ENCODE measurements at regions not wholly inside any gene's neighbourhood (a gene's known extent, or its start where the extent isn't known, plus 50 kb on each side); places are given as distances from the start of the nearest gene placed in this dataset.

DNA sequence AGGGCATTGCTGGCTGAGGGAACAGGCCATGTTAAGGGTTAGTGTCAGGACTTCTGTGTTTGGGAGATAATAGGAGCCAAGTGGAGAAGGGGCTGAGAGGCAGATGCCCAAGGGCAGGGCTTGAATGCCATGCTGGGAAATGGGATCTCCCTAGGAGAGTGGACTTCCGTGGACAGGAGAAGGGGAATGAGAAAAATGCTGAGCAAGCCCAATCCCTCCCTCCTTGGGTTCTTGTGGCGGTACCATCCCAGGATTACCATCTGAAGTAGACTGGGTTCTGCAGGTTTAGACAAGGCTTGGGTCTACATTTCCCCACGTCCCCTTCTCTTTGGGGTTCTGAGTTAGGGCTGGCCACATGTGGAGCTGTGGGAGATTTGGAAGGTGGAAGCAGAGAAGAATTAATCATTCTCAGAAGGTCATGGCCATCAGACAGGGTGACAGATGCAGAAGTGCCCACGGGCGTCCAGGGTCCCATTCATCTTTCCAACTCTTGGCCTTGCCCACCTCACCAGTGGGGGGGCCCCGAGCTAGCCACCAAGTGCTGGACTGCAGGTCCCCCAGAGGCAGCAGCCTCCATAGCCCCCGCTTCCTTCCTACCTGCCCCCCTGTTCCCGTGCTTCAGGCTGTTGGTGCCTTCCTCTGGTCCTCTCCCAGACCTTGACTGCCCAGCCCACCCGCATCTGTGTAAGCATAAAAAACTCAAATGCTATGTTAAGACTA, 354.8 kb downstream of the RPS24 start:
- intact Hi-C loops (cut with DNase I, micrococcal nuclease): no loop called here
- ATAC-seq (no peak), DNase-seq (no peak)

DNA sequence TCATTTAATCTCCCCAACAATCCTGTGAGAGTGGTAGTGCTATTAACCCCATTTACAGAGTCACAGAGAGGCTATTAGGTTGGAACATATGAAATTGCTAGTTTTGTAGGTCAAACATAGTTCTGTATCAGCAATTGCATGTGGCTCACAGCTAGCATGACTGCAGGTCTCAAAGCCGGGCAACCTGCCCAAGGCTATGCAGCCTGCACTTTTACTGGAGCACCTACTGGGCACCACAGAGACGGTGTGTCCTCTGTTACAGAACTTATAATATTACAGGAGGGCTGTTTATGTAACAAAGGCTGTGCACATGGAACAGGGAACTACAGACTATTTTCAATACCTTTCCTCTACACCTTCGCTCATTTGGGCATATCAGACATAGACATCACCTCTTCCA, 355.8 kb downstream of the RPS24 start:
- no peak for ATAC-seq
- no peak for DNase-seq
- intact Hi-C loops (cut with DNase I, micrococcal nuclease): no loop called here

DNA sequence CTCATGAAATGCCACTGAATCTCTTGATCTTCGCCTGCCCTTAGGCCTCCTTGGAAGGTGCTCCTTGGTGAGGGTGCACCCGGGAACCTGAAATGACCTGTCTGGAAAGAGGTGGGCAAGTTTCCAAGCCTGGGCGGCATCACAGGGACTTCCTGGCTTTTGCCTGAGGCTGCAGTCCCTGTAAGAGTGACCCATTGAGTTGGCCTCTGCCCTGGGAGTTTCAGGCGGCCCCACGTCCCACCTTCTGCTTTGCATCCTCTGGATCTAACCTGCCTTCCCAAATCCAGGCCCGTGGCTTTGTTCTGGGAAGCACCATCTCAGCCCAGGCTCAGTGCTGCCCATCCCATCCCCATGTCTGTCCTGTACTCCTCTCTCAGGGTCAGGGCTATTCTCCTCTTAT, 356.4 kb downstream of the RPS24 start:
- DNase-seq (no peak), ATAC-seq (no peak)
- intact Hi-C loops (cut with DNase I, micrococcal nuclease): no loop called here

DNA sequence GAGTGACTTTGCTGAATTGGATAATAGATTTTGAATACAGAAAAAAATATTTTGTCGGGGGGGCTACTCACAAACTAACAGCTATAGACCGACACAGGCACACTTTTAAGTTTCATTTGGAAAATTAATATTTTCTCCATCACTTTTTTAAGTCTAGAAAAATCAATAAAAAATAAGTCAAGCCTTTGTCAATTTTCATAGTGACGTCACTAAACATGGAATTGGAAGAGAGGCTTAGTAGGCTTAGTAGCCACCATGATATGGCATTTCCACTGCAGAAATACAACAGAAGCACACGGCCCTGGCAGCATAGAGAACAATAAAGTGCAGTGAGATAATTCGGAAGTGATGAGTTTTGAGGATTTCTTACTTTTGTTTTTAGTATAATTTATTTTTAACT, 357.2 kb downstream of the RPS24 start:
- DNase-seq: no peak
- ATAC-seq: no peak
- intact Hi-C loops (cut with DNase I, micrococcal nuclease): no loop called here

DNA sequence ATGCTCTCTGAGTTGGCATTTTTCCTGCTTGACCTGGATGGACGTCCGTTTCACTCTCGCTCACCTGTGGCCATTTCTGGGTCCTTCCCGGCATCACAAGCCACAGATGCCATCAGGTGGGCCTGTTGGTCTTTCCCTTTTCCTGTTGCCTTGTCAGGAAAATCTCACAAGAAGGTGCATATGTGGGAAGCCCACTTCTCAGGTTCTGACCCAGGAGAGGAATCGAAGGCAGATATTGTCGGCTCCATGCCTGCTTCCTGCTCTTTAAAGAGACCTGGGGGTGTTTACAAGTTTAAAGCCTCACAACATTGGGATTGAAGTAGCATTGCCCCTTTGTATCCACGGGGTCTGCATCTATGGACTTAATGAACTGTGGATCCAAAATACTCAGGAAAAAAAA, 357.9 kb downstream of the RPS24 start:
- DNase-seq (no peak), ATAC-seq (no peak)
- intact Hi-C loops (cut with DNase I, micrococcal nuclease): no loop called here

DNA sequence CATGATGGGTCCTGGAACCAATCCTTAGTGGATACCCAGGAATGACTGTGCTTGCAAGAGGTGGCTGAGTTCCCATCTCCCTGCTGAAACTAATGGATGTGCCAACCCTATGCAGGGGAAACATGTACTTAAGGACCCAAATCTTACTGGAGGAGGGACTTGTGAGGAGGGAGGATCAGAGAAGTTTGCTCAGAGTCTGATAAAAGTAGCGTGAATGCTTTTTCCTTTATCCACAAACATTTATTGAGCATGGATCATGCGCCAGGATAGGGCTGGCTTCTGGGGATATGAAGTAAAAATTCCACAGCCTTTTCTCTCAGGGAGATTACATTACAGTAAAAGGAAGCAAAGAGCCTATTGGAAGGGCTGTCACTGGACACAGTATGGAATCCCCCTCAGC, 358.5 kb downstream of the RPS24 start:
- ATAC-seq: no peak
- DNase-seq: no peak
- intact Hi-C loops (cut with DNase I, micrococcal nuclease): no loop called here

DNA sequence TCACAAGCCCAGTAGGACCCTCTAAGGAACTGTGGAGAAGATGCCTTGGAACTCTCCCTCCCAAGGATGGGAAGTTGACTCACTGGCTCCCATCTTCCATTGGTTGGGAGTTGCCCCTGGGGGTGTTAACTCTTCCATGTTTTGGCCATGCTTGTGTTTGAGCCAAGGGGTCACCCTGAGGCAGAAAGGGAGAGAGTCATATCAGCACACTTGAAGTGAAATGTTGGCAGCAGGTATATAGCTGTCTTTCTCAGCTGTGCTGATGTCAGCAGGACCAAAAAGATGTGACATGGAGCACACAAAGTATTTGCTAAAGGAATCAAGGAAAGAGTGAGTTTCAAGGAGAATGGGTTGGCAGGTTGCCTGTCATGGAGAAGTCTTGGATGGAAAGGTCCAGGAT, 359.4 kb downstream of the RPS24 start:
- DNase-seq (no peak), ATAC-seq (no peak)
- intact Hi-C loops (cut with DNase I, micrococcal nuclease): no loop called here

DNA sequence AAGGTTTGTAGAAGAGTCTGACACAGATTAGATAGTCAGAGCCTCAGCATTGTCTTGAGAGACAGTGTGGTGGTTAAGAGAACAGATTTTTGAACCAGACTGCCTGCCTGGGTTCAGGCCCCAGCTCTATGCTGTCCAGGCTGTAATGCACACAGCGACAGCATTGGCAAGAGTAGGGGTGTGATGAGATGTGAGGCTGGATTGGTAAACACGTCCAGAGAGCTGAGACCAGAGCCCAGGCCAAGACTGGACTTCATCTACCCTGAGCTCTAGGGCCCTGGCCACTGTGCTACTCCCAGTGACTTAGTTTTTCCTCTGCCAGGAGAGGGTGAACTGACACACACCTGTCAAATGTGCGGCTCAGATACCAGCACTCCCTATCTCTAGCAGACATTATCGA, 360.4 kb downstream of the RPS24 start:
- ATAC-seq (no peak), DNase-seq (no peak)
- intact Hi-C loops (cut with DNase I, micrococcal nuclease): no loop called here

DNA sequence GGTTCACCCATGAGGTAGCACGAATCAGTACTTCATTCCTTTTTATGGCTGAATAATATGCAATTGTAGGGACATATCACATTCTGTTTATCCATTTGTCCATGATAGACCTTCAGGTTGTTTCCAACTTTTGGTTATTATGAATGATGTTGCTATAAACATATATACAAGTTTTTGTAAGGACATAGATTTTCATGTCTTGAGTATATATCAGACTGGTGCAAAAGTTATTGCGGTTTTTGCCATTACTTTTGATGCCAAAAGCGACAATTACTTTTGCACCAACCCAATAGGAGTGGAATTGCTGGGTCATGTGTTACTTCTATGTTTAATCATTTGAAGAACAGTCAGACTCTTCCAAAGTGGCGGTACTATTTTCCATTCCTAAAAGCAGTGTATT, 361.5 kb downstream of the RPS24 start:
- DNase-seq: no peak
- no peak for ATAC-seq
- intact Hi-C loops (cut with DNase I, micrococcal nuclease): no loop called here

DNA sequence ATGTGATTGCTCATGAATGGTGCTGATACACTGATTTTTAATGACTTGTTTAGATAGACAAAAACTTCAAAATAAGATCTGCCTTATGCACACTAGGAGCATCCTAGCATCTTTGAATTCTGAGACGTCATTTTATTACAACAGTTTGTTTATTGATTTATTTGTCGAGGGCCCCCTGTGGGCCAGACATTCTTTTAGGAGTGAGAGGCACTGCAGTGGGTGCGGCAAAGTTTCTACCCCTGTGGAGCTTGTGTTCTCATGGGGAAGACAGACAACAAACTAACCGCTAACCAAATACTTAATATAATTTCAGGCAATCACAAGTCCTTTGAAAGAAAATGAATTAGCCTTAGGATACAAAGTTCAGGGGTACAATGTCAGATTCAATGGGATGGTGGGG, 363.1 kb downstream of the RPS24 start:
- intact Hi-C loops (cut with DNase I, micrococcal nuclease): no loop called here
- ATAC-seq (no peak), DNase-seq (no peak)

DNA sequence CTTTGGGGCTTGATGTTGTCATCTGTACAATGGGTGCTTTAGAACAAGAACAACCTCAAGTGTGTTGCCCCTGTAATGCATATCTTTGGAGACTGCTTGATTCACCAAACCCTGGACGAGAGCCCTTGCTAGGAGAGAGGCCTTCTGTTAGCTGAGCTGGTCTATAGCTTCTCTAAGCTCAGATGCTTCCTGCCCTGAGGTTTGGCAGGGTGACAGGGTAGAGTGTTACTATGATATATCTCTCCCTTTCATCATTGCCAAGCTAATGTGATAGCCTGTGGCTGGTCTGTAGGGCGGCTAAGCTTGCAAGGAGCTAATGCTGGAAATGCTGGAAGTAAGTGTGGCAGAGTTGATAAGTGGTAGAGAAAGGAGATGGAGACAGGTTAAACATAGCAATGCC, 364.1 kb downstream of the RPS24 start:
- intact Hi-C loops (cut with DNase I, micrococcal nuclease): no loop called here
- ATAC-seq (no peak), DNase-seq (no peak)

DNA sequence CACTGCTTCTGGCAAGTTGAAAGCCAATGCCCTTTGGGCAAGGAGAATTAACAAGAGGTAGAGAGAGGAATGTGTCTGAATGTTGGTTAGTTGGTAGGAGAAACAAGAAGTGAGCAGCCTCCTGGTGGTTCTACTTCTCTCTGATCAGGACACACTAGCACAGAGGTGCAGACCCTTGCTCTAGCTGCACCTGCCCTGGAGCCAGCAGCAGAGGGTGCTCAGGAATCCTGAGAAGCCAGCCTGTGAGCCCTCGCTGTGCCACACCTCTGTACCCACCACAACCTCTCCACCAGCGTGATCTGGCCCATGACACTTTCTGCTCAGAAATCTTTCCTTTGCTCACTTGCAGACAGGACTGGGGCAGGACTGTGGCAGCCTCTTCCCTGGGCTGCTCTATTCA, 364.7 kb downstream of the RPS24 start:
- ATAC-seq (no peak), DNase-seq (no peak)
- intact Hi-C loops (cut with DNase I, micrococcal nuclease): no loop called here

DNA sequence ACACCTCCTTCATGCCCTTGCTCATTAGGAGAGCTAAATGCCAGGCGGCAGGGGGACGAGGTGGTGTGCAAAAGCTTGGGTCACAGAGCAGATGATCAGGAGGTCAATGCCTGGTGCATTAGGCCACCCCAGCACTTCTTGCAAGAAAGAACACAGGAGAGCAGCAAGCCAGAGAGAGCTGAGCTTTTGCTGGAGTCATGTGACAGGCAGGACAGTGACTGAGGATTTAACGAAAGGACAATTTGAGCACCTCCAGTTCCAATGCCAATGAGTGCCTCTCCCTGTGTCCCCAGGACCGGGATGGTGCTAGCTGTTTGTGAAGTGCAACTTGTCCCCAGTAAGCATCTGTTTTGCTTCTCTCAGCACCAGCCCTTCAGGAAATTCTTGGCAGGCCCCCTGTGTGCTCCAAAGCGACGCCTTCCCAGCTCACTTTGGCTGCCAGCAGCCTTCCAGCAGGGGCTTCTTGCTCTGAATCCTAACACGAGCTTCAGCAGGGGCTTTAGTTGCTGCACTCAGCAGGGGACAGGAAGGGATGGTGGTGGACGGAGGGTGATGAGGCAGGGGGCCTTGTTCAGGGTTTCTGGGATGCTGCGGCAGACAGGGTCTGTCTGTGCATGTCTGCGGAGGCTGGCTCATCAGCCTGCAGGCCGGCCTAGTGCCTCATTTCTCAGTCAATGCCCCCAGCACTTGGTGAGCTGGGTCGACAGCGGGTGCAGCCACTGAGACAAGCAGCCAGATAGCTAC, 368.1 kb downstream of the RPS24 start:
- intact Hi-C loops (cut with DNase I, micrococcal nuclease): no loop called here
- ATAC-seq: no peak
- no peak for DNase-seq

DNA sequence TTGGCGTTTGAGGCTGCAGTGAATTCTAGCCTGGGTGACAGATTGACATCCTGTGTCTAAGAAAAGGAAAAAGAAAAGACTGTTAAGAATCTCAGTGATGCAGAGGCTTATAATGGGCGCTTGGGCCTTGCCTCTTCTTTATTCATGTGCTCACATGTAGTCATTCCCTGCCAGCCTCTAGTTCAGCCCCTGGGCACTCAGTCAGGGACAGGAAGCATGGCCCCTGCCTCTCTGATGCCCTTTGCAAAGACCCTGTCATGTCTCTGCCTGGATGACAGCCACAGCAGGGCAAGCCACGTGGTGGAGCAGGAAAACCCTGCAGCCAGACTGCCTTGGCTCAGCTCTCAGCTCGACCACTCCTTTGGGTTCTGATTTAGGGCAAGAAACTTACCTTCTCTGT, 368.9 kb downstream of the RPS24 start:
- intact Hi-C loops (cut with DNase I, micrococcal nuclease): no loop called here
- DNase-seq: no peak
- no peak for ATAC-seq

DNA sequence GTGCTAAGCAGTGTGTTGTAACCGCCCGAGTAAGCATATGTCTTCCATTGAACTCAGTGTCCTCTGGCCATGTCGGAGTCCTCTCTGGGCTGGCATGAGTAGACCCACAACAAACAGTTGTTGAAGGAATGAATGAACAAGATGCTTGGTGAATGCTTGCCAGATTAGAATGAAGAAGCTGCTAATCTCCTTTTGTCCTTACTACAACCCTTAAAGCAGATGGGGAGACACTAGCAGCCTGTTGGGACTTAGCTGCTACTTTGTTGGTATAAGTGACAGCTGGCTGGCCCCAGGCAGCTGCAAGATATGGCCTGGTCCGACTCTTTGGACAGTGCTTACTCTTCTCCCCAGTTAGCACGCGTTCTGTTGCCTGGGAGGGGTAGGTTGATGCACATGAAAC, 370.1 kb downstream of the RPS24 start:
- ATAC-seq: no peak
- intact Hi-C loops (cut with DNase I, micrococcal nuclease): no loop called here
- DNase-seq: no peak

DNA sequence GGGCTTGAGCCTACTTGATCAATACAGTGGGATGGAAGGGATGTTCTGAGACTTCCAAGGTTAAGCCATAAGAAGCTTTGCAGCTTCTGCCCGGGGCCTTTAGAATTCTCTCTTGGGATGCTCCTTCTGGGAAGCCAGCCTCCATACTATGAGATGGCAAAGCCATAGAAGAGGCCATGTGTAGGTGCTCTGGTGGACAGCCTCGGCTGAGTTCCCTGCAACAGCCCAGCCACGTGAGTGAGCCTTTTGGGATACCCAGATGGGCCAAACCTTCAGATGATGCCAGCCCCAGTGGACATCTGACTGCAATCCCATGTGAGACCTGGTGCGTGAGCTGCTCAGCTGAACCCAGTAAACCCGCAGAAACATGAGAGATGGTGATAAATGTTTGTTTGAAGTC, 370.6 kb downstream of the RPS24 start:
- no peak for DNase-seq
- ATAC-seq: no peak
- intact Hi-C loops (cut with DNase I, micrococcal nuclease): no loop called here

DNA sequence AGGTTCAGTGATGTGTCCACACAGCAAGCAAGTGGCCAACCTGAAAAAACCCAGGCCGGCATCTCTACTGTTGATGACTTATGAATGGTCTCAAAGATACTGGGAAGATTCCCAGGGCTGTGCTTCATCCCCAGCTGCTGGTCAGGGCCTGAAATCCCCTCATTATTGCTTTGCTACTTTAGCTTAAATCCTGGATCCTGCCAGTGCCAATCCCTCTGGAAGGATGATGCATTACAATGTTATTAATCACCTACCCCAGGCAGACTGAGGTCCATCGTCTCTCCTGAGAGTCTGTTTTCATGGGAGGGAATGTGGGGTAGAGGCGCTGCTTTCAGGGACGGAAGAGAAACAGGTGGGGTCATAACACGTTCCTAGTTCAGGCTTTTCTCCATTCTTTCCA, 371.6 kb downstream of the RPS24 start:
- DNase-seq: no peak
- intact Hi-C loops (cut with DNase I, micrococcal nuclease): no loop called here

DNA sequence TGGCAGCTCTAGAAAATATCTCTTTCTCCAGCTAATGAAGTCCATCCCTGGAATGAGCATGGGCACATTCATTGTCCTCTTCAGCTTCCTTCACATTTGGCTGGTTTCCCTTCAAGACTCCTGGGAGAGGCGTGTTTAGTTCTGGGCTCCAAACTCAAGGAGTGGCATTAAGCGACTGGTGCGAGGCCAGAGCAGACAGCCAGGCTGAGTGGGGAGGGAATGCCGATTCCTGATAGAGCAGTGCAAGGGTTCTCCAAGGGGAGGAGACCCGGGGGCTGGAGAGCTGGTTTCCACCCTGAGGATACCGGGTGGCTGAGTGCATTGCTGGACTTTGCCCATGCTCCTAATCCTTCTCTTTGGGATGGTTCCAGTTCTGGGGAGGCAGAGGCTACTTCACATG, 372.1 kb downstream of the RPS24 start:
- no peak for DNase-seq
- intact Hi-C loops (cut with DNase I, micrococcal nuclease): no loop called here
- ATAC-seq: no peak

More for the DNA sequence above, 371.6 kb downstream of the RPS24 start:
- ATAC-seq: no peak

DNA sequence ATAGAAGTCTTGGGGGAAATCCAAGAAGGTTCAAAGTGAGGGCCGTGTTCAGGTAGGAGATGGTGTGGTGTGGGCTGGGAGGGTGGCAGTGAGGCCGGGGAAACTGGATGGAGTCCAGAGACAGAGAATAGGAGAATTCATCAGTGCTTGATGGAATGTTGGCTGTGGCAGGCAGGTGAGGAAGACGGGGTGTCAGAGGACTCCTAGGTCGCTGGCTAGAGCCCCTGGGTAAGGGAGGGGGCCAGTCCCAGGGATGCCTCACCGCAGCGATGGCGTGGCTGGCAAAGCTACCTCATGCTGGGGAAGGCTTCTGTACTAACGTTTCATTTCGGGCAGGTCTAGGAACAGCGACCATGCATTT, 373.0 kb downstream of the RPS24 start:
- intact Hi-C loops (cut with DNase I, micrococcal nuclease): no loop called here
- ATAC-seq (no peak), DNase-seq (no peak)

DNA sequence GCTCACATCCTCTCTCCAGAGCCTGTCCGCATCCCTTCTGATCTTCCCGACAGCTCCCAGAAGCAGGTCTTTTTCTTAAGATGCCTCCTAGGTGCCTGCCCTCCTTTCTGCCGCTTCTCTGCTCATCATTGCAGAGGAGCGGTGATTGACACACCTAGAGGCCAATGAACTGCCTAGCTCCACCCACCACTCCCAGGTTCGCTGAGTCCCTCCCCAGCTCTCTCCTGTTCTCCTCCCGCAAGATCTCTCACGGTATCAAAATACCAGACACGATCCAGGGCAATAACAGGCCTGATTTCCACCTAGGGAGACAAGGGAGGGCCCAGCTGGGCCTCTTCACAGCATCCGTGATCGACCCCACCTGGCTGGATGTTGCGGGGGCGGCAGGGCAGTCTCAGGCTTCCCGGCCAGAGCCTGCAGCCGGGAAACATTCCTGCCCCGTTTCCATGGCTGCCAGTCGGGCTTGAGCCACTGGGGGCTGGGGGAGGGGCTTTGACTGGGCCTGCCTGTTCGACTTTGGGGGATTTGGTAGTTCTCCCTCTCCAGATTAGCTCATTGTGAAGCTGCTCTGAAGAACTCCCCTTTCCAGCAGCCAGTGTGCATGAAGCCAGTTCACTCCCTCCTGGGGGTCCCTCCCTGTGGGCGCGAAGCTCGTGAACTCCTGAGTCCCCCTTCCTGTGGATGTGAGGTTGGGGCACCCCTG, 373.5 kb downstream of the RPS24 start:
- ATAC-seq: peak; percentile 98
- DNase-seq: peak; percentile 82 to 84
- intact Hi-C loops (cut with DNase I, micrococcal nuclease): no loop called here
